GM19351 (cell line): ENCODE measurements at regions not wholly inside any gene's neighbourhood (a gene's known extent, or its start where the extent isn't known, plus 50 kb on each side); places are given as distances from the start of the nearest gene placed in this dataset.
"Not testable (repeated sequence)": the region's sequence is repeated elsewhere in the genome, so short reads cannot be mapped to it uniquely, and the experiment has no call there.

ENCODE experiments used
- ATAC-seq: cut with Tn5 transposase; IDR thresholded peaks from one replicate; pipeline ENCODE4 v1.9.1; 2021; ENCODE audit warnings: mild to moderate bottlenecking, moderate library complexity; ENCODE audit not compliant: unreplicated experiment

- no peak for ATAC-seq
Measured at GRCh38 chr15:66864086-66864830, 162.2 kb downstream of the SMAD6 start.

GRCh38 chr15:66864871-66865281 is 162.8 kb downstream of the SMAD6 start:
- ATAC-seq, result no peak

- ATAC-seq, result peak; percentile 86
Measured at GRCh38 chr15:66865622-66866611, 163.9 kb downstream of the SMAD6 start.

GRCh38 chr15:66866656-66867055 is 164.6 kb downstream of the SMAD6 start:
- no peak for ATAC-seq

GRCh38 chr15:66868918-66869317 is 166.9 kb downstream of the SMAD6 start:
- ATAC-seq, result no peak

GRCh38 chr15:66870880-66871388 is 168.9 kb downstream of the SMAD6 start:
- no peak for ATAC-seq

- no peak for ATAC-seq
Measured at GRCh38 chr15:66872405-66872804, 170.4 kb downstream of the SMAD6 start.

GRCh38 chr15:66873331-66873730 is 171.3 kb downstream of the SMAD6 start:
- not testable (repeated sequence) for ATAC-seq

- ATAC-seq, result no peak
Measured at GRCh38 chr15:66873856-66874255, 171.8 kb downstream of the SMAD6 start.

- ATAC-seq, result no peak
Measured at GRCh38 chr15:66875588-66876420, 173.8 kb downstream of the SMAD6 start.

GRCh38 chr15:66876421-66876730 is 174.3 kb downstream of the SMAD6 start:
- no peak for ATAC-seq

GRCh38 chr15:66876731-66877476 is 174.9 kb downstream of the SMAD6 start:
- ATAC-seq, result no peak

- ATAC-seq, result no peak
Measured at GRCh38 chr15:66877477-66878271, 175.6 kb downstream of the SMAD6 start.

- no peak for ATAC-seq
Measured at GRCh38 chr15:66878761-66879160, 176.7 kb downstream of the SMAD6 start.

- ATAC-seq, result no peak
Measured at GRCh38 chr15:66879531-66880368, 177.7 kb downstream of the SMAD6 start.

- ATAC-seq, result no peak
Measured at GRCh38 chr15:66880380-66881155, 178.5 kb downstream of the SMAD6 start.

GRCh38 chr15:66881173-66881905 is 179.3 kb downstream of the SMAD6 start:
- ATAC-seq, result no peak
